GM18498 (cell line): ENCODE measurements at regions not wholly inside any gene's neighbourhood (a gene's known extent, or its start where the extent isn't known, plus 50 kb on each side); places are given as distances from the start of the nearest gene placed in this dataset.
A peak's percentile ranks its signal among the peaks of the same experiment; 100 is the strongest.
"Not testable (repeated sequence)": the region's sequence is repeated elsewhere in the genome, so short reads cannot be mapped to it uniquely, and the experiment has no call there.

ENCODE experiments used
- ATAC-seq: cut with Tn5 transposase; IDR thresholded peaks from one replicate; pipeline ENCODE4 v1.9.1; 2021; ENCODE audit warnings: mild to moderate bottlenecking, moderate library complexity; ENCODE audit not compliant: unreplicated experiment

- peak; percentile 76 for ATAC-seq
Measured at GRCh38 chr4:83931659-83932438, 395.9 kb downstream of the GPAT3 start.

GRCh38 chr4:83929550-83929949 is 393.6 kb downstream of the GPAT3 start:
- ATAC-seq: no peak

- ATAC-seq: no peak
Measured at GRCh38 chr4:83926950-83927349, 391.0 kb downstream of the GPAT3 start.

GRCh38 chr4:83923341-83923740 is 387.4 kb downstream of the GPAT3 start:
- no peak for ATAC-seq

- ATAC-seq: no peak
Measured at GRCh38 chr4:83922402-83922801, 386.5 kb downstream of the GPAT3 start.

- ATAC-seq: no peak
Measured at GRCh38 chr4:83921124-83921523, 385.2 kb downstream of the GPAT3 start.

- no peak for ATAC-seq
Measured at GRCh38 chr4:83920375-83920774, 384.5 kb downstream of the GPAT3 start.

- no peak for ATAC-seq
Measured at GRCh38 chr4:83917572-83917971, 381.7 kb downstream of the GPAT3 start.

GRCh38 chr4:83910693-83911092 is 374.8 kb downstream of the GPAT3 start:
- ATAC-seq: no peak

GRCh38 chr4:83906561-83906960 is 370.7 kb downstream of the GPAT3 start:
- no peak for ATAC-seq

GRCh38 chr4:83905952-83906351 is 370.0 kb downstream of the GPAT3 start:
- ATAC-seq: no peak

- ATAC-seq: not testable (repeated sequence)
Measured at GRCh38 chr4:83903740-83904139, 367.8 kb downstream of the GPAT3 start.

- ATAC-seq: no peak
Measured at GRCh38 chr4:83894831-83895230, 358.9 kb downstream of the GPAT3 start.

GRCh38 chr4:83890816-83891215 is 354.9 kb downstream of the GPAT3 start:
- no peak for ATAC-seq

GRCh38 chr4:83890231-83890630 is 354.3 kb downstream of the GPAT3 start:
- no peak for ATAC-seq

- ATAC-seq: no peak
Measured at GRCh38 chr4:83889802-83890201, 353.9 kb downstream of the GPAT3 start.

- ATAC-seq: no peak
Measured at GRCh38 chr4:83885256-83886182, 349.6 kb downstream of the GPAT3 start.

- ATAC-seq: no peak
Measured at GRCh38 chr4:83876047-83876446, 340.1 kb downstream of the GPAT3 start.

GRCh38 chr4:83875437-83875836 is 339.5 kb downstream of the GPAT3 start:
- no peak for ATAC-seq

- ATAC-seq: no peak
Measured at GRCh38 chr4:83873996-83874395, 338.1 kb downstream of the GPAT3 start.

- no peak for ATAC-seq
Measured at GRCh38 chr4:83870328-83870950, 334.5 kb downstream of the GPAT3 start.
